NCI-H2171 treated with DMSO at 0.1 percent for 48 hours (cell line): ENCODE measurements at regions not wholly inside any gene's neighbourhood (a gene's known extent, or its start where the extent isn't known, plus 50 kb on each side); places are given as distances from the start of the nearest gene placed in this dataset.

ENCODE experiments used
- DNase-seq: peaks from one replicate; lab custom pipeline; 2025; lab: John Stamatoyannopoulos, UW

DNA sequence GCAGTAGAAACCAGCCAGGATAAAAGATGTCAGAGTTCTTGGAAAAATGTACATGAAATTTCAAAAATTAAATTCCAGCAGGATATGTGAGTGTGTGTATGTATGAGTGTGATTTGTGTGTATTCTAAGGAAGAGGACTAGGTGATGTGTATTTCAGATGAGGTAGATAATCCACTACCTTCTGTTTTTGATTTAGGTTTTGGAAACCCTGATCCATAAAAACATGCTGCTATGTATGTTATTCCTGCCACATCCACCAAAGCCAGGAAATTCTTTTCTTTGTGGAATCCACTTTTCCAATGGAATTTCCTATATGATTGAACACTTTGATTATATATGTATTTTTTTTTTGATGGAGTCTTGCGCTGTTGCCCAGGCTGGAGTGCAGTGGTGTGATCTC is 276.9 kb downstream of the UQCRFS1 start:
- no peak for DNase-seq

DNA sequence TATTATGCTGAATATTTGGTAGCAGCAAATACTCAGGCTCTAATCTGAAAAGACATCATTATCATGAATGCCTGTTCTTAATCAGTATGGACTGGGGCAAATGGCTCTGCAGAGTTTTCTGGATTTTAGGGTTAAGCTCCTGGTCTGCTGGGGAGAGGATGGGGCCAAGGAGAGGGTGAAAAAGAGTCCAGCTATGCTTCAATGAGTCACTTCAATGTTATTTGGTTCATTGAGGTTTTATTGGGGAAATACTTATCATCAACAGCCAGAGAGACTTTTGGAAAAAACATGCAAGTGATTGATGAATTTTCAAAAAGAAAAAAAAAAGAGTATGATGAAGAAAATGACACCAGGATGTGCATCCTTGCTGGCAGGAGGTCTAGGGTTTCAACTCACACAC is 278.3 kb downstream of the UQCRFS1 start:
- DNase-seq: no peak

DNA sequence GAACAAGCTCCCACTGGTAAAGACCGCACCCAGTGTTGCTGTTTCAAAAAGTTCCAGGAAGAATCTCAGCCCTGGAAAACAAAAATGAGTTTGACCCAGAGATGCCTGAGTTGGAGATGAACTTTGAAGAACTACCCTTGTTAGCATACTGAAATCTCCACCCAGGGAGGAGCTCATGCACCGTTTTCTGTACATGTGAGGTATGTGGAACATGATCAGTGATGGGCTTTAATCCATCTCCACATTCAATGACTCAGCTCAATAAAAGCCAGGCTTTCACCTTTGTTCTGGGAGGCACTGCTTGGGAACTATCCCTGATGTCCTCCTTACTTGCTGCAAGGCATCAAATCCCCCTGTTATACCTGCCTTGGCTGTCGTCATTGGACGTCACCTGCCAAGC is 279.9 kb downstream of the UQCRFS1 start:
- DNase-seq: no peak

DNA sequence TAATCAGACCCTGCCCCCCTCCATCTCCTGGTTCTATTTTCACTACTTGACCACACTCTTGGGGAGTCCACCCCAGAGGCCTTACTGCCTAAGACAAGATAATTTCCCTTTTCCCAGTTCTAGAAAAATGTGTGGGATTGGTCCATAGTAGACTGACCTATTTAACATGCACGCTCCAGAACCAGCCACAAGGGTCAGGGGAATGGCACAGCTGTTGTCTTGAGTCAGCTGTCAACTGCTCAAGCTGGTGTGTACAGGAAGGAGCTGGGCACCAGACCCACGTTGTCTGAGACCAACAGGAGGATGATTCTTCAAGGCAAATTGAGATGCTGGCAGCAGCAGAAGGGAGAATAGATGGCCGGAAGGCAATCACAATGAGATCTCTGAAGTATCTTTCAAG is 280.5 kb downstream of the UQCRFS1 start:
- DNase-seq: no peak

DNA sequence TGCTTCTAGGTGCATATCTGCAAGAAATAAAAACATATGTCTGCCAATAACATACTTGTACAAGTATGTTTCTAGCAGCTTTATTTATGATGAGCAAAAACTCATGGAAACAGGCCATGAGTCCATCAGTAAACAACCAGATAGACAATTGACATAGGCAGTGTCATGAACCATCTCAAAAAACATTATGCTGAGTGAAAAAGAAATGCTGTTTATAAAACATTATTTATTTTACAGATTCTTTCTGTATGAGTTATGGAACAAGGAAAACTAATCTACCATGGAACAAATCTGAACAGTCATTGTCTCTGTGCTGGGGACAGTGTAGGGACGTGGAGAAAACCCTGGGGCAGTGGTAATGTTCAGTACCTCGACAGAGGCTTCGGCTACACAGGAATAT is 283.9 kb downstream of the UQCRFS1 start:
- DNase-seq: no peak

DNA sequence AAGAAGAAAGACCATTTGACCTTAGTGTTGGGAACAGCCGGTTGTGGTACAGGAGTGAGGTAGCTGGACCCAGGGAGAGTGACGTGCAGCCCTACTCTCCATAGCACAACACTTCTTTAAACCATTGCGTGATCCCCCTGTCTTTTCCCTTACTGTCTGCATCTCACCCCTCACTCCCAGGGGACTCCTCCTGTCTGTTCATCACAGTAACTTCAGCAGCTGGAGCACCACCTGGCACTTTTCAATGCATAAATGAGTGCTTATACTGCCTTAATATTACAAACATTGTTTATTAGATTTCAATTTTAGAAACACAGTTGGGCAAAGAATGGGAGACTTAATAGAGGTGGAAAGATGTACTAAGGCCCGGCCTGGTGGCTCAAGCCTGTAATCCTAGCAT is 285.5 kb downstream of the UQCRFS1 start:
- DNase-seq: peak; percentile 93

DNA sequence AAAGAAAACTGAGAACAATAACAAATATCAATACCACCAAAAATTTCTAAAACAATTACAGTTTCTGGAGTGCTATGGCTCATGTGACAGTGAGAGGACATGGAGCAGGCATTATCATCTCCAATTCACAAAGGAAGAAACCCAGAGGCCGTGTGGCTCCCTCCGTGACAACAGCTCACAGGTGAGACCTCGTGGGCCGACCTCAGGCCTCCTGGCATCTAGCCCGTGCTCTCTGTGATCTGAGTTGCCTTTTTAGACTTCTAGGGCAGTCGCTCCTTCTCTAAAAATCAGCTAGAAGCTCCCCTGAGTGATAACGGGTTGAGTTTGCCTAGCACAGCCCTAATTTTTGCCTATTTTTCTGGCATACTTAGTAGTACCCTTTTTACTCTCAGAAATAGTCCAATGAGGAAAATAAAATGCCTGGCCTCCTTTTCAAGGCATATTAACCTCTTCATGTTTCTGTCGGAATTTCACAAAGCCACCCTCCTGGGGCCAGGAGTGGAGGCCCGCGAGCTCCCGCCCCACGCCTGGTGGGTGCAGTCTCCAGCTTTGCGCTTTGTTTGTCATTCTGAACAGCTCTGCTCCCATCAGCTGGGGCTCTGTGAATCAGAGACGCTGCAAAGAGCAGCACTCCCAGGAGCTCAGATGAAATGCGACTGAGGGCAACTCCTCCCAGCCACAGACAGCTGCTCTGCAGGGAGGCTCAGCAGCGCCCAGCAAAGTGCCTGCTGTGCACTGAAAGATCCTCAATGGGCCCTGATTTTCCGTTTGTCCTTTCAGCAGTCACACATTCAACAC is 292.5 kb downstream of the UQCRFS1 start:
- DNase-seq: peak; percentile 30

DNA sequence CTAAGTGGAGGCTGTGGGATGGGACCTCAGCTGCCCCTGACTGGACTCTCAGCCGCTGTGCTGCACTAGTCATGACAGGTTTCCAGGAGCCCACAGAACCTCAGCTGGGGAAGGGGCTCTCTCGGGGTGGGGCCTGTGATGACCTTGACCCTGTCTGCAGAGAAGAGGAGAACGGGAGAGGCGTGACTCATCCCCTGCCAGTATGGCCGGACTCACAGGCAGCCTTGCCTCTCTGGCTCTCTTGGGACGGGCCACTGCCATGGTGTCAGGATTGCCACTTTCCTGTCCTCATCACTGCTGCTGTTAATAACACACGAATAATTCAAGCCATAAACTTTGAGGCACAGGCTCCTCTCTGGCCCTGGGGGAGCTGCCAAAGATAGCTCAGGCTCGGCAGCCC is 295.3 kb downstream of the UQCRFS1 start:
- DNase-seq: no peak

DNA sequence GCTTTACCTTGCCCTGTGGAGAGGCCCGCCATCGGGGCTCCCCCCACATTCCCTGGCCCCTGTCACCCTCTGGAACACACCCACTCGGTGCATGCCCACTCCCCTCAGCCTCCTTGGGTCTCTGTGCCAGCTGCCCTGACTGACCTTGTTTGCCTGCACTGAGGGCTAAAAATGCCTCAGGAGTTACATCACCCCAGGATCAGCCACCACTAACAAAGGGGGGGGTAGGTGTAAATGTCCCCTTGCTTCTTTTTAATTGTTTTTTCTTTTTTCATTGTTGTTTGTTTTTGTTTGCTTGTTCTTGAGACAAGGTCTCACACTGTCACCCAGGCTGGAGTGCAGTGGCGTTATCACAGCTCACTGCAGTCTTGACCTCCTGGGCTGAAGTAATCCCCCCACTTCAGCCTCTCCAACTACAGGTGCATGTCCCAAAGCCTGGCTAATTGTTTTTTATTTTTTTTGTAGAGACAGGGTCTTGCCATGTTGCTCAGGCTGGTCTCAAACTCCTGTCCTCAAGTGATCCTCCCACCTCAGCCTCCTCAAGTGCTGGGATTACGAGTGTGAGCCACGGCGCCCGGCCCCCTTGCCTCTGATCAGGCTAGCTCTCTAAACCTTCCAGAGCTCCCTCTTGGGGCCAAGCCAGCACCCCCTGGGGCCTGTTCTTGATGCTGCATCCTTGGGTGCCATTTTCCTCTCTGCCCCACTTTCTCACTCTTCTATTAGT is 297.1 kb downstream of the UQCRFS1 start:
- DNase-seq: no peak

DNA sequence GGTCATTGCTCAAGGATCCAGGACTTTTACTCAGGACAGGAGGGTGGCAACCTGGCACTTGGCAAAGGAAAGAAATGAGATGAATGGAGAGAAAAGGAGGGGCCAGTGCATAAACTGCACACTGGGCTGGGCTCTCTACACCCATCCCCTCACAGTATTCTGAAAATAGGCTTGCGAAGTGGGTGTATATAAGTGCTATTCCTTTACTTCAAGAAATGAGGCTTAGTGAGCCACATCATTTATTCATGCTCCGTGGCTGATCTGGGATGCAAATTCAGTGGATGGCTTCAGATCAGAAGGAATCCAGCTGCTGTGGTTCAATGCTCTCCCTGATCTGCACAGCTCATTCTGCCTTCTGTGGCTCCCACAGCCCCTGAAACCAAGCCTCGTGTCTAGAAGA is 297.7 kb downstream of the UQCRFS1 start:
- DNase-seq: no peak

DNA sequence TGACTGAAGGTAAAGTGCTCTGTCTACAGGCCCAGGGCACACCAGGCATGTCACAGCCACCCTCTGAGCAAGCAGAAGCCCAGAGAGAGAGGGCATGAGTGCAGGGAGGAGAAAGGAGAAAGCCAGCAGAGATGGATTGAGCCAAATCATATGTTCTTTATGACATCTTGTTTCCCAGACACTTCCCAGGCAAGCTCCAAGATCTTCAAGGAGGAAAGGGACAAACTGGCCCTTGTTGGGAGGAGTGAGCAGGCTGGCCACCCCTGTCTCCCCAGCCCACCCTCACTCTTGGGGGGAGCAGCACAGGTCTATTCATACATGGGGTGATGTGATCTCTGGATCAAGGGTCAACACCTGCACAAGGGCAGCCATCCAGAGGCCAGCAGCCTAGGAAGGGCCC is 298.8 kb downstream of the UQCRFS1 start:
- no peak for DNase-seq

DNA sequence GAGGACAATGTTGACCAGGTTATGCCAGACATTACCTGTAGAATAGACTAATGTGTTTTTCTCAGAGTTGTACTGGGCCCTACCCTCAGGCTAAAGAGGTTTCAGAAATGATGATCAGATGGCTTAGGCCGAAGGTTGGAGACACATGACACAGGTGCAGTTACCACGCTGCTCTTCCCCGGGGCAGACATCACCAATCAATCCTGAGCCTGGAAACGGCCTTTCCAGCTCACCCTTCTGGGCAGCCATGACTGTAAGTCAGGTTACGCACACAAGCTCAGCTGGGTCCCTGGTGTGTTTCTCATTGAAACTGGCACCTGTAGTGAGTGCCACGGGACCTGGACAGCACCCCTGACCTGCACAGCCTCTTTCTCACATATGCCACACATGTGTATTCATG is 299.3 kb downstream of the UQCRFS1 start:
- no peak for DNase-seq

DNA sequence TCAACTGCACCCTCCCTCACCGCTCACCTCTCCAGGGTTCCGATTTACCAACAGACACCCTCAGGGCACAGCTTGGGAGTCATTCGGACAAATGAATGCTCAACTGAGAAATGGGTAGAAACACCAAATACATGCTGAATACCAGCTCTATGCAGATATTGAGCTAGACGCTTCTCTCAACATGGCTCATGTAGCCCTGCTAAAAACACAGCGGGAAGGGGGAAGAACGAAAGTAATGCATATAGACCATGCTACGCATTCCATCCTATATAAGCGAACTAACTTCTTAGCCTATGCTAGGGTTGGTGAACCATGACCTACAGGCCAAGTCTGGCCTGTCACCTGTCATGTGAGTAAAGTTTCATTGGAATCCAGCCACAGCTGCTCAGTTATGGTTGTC is 304.0 kb downstream of the UQCRFS1 start:
- DNase-seq: no peak

DNA sequence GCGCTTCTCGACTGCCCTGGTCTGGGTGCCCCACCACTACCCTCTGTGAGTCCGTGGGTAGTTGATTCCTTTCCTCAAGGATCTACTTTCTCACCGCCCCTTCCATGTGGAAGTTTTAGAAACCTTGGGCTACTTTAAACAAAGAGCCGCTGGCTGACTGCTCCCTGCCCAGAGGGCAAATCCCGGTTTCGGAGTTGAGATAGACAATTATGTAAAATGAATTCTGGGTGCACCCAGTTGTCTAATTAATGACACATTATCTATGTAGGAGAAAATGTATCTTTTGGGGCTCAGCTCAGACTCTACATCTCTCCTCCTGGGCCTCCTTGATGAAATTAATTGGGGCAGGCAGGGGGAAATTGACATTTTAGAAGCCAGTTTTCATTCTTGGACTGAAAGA is 305.4 kb downstream of the UQCRFS1 start:
- DNase-seq: no peak

DNA sequence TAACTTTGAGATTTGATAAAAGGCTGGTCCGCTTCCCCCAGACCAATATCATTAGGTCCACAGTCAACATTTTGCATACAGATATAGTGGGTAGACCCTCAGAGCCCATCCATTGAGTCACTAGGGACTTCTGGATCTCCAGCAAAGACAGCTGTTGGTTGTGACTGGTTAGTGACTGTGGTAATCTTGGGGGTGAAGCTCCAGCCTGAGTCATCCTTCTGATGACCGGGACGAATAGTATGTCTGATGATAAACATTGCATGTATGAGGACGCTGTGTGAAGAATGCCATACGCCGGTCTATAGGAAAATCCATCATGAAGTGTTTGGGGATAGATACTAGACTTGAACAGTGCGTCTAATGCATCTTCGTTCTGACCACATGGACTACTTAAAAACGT is 307.0 kb downstream of the UQCRFS1 start:
- no peak for DNase-seq

DNA sequence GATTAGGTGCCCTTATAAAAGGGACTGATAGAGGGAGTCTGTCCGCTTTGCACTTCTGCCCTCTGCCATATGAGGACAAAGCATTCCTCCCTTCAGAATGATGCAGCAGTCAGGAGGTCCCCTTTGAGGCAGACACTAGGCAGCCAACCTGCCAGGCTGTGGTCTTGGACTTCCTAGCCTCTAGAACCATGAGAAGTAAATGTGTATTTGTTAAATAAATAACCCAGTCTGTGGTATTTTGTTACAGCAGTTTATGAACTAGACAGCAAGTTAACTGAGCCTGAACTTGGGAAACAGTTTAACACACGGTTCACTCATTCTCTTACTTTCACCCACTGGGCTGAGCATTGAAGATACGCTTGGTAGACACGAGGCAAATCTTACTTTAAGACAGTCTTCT is 313.2 kb downstream of the UQCRFS1 start:
- DNase-seq: no peak

DNA sequence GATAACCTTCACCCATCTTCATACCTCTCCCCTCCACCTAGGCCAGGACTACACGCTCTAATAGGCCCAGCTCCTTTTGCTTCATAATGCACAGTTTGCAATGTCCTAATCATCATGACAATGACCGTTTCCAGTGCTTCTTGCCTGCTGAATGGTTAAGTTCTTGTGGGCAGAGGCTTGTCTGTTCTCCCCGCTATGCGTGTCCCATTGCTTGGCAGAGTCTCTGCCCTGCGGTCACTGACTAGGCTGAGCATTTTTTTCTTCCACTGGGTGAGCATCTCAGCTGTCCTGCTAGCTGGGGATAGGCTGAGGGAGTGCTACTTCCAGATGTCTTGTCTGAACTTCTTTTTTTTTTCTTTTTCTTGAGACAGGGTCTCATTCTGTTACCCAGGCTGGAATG is 314.7 kb downstream of the UQCRFS1 start:
- no peak for DNase-seq

DNA sequence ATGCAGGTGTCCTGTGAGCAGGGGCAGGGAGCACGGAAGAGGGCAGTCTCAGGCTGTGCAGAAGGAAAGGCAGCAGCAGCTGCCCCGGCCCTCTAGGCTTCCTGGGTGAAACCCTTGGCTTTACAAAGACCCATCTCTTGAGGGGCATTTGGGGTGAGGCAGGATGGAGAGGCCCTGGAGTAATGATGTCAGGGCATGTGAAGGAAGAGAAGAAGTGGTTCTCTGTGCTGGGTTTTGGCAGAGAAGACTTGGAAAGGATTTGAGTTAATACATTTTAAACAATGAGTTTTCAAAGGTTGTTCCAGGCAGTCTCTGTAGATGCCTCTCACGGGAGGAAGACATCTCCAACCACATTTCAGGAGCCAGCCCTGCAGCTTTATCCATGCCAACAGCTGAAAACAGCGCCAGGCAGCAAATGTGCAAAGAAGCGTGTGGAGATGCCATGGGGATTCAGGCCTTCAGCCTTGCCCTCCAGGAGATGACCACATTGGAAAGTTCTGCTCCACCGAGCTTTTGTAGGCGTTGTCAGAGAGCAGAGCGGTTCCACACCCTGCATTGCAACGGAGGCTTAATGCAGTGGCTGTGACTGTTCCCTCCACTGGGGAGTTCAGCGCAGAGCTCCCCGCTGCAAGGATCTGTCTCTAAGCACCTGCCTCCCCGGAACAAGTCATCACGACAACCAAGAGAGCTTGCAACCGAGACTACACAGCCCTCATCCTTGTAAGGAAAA is 322.8 kb downstream of the UQCRFS1 start:
- no peak for DNase-seq

DNA sequence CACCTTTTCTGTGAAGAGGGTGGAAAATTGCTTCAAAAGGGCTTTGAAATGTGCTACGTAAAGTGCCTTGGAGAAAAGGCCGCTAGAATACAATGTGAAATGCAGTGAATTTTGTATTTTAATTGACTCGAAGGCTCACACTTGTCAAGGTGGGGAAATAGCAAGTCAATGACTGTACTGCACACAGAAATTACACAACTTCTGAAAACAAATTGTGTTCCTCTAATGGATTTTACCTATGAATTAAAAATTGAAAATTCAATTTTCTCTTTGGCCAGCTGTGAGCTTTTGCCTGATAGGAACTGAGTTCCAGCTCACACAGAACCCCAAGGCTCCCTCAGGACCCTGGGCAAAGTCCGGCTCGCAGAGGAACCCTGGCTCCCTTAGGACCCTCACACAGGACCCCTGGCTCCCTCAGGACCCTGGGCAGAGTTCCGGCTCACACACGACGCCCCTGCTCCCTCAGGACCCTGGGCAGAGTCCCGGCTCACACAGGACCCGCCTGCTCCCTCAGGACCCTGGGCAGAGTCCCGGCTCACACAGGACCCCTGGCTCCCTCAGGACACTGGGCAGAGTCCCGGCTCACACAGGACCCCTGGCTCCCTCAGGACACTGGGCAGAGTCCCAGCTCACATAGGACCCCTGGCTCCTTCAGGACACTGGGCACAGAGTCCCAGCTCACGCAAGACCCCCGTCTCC is 324.9 kb downstream of the UQCRFS1 start:
- no peak for DNase-seq

DNA sequence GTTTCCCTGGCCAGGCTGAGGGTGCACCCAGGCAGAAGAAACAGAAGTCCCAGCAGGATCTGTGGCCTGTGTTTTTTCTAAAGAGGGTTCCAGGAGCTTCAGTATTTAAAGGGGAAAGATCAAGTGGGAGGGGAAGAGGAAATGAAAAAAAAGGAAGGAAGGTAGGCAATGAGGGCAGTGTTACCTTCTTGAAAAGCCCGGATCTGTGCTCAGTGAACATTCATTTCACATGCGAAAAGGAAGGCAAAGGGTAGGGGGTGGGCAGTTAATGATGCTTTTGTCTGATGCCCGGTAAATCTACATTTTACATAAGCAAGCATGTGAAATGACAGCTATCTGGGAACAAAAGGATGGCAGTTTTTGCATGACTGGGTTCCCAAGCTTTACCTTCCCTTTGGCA is 326.2 kb downstream of the UQCRFS1 start:
- no peak for DNase-seq

DNA sequence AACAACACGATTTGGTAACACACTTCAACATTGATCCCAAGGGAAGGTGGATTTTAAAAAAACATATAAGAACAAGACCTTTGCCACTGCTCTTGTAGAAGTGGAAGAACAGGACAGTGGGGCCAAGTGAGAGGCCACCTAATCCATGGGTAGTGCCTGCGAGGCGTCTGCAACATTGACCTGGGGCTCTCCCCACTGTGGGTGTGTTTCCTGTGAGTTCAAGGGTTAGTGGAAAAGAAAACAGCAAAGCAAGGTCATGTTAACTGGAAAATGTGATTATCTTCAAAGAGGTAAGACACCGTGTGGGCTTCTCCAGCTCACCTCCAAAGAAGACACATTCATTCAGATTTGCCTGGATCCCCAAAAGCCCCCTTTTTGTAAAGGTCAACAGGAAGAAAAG is 327.0 kb downstream of the UQCRFS1 start:
- no peak for DNase-seq

DNA sequence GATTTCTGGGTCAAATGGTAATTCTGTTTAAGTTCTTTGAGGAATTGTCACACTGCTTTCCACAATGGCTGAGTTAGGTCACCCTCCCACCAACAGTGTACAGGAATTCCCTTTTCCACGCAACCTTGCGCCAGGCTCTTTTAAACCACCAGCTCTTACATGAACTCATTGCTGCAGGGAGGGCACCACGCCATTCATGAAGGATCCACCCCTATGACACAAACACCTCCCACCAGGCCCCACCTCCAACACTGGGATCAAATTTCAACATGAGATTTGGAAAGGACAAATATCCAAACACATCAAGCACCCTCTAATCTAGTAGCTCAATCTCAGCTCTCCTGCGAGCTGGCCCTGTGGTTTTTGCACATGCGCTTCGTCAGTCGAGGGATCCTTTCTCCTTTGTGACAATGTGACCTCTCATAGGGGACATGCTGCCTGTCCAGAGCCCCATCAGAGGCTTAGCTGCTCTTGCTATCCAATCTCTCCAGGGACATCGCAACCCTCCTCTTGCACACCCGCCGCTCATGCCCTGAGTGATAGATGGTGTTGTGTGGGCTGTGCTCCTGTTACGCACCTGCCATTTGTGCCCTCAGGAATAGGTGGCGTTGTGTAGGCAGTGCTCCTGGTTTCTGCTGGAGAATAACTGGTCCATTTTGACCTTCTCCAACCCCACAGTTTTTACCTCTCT is 328.0 kb downstream of the UQCRFS1 start:
- DNase-seq: no peak
